Amniotic stem cell (primary cell): ENCODE measurements at regions not wholly inside any gene's neighbourhood (a gene's known extent, or its start where the extent isn't known, plus 50 kb on each side); places are given as distances from the start of the nearest gene placed in this dataset.
"Not testable (repeated sequence)": the region's sequence is repeated elsewhere in the genome, so short reads cannot be mapped to it uniquely, and the experiment has no call there.

Experiments
- DNase-seq: peaks from one replicate; lab custom pipeline; 2025; lab: John Stamatoyannopoulos, UW

DNA sequence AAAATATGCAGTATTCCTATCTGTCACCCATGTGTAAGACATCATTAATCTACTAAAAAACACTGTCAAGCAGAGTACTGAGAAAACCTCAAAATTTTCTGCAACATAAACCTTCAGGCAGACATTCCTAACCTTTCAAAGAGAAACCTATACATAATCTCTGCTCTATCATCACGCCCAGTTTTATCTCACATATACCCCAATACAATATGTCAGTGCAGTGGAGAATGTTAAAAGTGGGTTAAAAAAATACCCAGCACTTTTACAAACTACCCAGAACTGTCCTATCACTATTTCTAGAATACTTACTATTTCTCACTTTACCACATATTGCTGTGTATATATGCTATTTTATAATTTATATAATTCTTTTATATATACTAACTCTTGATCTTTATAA lies 922.0 kb upstream of the SORCS1 start:
- no peak for DNase-seq

DNA sequence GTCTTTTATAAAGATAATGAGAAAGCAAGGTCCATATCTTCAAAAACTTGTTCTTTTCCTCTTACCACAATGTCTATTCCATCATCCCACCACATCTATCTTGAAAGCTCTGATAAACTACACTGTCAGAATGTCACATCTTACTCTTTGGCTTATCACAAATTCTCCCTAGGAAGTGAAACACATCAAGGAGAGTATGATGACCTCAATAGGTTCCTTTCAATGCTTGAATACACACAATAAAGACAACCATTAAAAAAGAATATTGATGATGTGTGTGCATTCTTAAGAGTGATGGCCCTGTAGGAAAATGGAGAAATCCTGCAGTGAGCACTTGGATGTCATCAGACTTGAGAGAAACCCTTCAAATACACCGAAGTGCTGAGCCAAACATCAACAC lies 918.1 kb upstream of the SORCS1 start:
- DNase-seq = no peak

DNA sequence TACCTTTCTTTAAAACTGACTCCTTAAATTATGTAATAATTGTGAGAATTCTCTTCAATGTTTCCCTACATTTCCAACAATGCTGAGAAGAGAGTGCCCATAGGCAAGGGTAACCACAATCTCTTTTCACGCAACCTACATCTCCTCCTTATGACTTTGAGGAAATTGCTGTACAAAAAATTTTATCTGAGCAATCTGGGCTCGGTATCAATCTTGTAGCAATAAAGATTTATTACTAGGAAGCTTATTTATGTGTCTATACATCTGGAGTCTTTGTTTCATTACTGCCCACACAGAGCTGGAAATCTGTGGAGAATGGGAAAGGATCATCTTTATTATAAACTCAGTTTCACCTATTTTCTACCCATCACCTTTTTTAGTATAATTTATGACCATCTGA lies 913.8 kb upstream of the SORCS1 start:
- DNase-seq = no peak

DNA sequence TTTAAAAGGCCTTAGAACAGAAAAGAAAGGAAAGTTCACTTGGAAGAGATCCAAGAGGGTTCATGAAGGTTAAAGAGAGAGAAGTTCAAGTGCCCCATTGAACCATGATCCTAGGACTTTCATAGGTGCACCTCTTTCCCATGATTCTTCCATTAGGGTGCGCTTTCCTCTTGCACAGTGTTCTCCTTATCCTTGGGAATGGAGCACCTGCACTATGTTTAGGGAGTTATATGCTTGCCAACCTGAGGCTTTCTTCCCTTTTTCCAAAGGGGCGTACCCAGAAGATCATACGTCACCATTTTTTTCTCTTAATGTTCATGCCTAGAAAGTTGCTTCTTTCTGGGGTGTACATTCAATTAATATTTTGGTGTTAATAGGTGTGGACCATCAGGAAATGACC lies 908.0 kb upstream of the SORCS1 start:
- no peak for DNase-seq

DNA sequence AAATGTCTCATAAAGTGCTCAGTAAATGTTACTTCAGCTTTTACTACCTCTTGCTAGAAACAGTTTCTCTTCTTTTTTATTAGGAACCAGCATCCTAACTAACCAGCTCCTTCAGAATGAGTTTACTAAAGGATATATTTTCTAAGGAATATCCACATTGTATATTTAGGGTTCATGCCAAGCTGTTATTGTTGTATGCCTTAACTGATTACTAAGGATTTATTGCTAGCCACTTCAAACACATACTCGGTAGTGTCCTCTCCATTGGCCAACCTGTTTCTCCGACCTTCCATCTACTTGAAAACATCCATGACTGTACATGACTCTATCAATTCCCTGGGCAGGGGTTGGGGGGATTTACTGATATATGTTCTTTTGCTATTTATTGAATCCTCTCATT lies 906.3 kb upstream of the SORCS1 start:
- no peak for DNase-seq

DNA sequence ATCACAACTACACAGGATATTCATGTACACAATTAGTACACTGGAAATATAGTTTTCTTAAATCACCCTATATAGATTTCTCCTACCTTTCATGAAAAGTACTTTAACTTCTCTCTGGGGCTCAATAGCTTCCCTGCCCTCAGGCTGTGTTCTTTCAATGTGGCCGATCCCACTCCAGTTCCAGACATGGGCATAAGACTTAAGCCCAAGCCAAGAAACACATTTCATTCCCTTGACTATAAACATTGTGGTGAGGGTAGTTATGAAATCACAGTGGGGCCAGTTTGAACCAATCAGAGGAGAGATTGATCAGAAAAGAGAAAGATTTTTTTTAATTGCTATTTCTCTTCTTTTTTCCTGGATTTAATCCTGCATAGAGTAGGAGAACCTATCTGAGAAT lies 904.6 kb upstream of the SORCS1 start:
- DNase-seq = no peak

DNA sequence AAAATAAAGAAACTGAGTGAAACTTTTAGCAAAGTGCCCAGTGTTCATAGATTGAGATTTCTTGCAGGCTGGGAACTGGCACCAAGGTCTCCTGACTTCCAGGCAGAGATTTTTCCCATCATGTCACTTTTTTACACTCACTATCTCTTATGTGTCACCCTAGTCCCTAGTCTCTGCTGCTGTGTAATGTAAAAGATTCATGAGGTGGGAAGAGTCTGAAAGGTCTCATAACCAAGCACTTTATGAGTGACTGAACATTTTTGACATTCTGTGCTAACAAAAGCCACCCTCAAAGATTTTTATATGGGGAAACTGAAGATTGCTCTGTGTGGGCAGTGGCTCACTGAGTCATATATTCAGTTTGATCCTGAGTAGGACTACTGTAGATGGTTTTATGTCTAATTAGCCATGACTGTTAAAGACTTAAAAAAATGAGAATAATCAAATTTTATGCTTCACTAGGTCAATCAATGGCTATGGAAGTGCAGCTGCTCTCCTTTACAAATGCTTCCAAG lies 900.3 kb upstream of the SORCS1 start:
- no peak for DNase-seq

DNA sequence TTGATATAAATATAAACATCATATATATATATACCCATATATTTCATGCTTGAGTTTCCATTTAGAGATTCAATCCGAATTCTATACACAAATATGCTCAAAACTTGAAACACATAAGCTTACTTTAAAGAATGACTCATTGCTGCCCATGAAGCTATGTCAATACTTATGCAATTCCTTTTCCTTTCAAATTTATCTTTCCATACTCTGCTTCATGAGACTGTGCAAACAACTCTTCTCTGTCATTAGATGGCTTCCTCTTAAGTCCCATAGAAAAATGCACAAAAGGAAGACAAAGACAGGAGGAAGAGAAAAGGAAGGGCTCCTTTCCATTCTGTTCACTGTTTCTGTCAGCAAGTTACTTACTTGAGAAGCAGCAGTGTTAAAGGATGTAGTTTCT lies 895.7 kb upstream of the SORCS1 start:
- no peak for DNase-seq

DNA sequence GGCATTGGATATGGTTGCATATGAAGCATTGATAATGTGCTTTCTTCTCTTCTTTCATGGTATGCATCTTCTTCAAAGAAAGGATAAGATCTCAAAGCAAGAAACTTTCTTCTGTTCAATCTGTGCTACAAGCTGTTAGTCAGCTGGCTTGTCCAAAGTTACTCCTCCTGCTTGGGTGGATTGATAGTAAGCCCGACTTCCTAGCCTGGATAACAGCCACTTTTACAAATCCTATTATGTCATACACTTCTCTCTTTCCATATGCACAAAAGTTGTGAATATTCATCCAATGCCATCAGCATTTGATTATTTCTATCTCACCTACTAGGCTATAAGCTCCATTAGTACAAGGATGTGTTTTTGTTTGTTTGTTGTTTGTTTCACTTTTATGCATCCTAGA lies 891.0 kb upstream of the SORCS1 start:
- DNase-seq = no peak

DNA sequence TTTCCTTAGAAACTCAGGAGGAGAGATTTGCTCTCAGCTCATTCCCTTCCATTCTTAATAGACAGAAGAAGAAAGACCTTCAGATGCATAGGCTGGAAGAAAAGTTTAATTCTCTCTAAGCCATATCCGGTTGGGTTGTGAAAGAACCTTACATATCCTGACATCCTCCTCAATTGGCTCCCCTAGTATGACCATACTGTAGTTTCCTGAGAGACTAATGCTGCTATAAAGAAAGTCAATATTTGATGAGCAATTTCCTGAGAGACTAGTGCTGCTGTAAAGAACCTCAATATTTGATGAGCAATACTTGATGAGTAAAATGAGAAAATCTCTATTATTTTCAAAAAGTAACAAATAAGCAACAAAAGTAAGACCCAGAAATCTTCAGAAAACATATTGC lies 888.5 kb upstream of the SORCS1 start:
- no peak for DNase-seq

DNA sequence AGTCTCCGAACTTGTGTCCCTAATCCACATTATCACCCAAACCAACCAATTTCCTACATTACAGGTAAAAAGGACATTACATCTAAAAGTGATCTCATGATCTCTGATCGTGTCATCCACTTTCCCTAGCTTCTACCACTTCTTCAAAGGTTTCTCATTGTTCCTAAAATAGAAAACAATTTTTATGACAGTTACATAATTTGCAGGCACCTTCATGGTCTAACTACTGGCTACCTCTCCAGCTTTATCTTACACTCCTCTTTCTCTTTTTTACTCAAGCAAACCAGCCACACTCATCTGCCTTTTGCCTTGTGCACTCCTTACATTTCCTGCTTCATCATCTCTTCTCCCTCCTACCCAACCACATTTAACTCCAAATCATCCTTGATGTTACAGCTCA lies 886.7 kb upstream of the SORCS1 start:
- DNase-seq = no peak

DNA sequence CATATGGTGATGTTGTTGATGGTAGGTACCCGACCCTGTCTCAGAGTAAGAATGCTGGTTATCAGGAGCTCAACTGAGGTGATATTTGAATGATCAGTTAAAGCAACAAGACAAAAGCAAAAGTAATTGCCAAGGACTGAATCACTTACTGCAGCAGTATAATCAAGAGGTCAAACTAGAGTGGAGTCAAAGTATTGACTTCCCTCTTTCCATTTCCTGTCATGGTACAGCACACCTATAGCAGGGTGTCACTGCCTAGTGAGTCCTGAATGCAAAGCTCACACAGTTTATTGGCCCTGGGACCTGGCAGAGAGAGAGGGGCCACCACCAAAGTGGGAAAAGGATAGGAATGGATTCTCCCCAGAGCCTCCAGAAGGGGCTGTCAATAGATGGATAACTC lies 886.1 kb upstream of the SORCS1 start:
- DNase-seq = no peak

DNA sequence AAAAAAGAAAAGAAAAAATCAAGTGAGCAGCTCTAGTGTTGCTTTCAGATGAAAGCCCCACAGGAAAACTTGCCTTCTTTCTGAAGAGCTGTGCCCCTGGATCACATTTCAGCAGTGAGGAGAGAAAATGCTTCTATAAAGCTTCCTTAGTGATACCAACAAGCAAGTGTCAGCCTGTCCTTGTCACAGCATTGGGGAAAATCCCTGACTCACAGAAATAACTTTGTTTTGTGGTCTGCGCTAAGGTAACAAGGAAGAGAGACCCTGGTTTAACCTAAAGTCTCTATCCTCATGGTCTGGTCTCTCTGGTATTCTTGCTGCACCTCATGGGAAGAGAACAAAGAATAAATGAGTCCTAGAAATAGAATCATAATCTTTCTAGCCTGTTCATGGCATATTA lies 885.2 kb upstream of the SORCS1 start:
- DNase-seq = no peak

DNA sequence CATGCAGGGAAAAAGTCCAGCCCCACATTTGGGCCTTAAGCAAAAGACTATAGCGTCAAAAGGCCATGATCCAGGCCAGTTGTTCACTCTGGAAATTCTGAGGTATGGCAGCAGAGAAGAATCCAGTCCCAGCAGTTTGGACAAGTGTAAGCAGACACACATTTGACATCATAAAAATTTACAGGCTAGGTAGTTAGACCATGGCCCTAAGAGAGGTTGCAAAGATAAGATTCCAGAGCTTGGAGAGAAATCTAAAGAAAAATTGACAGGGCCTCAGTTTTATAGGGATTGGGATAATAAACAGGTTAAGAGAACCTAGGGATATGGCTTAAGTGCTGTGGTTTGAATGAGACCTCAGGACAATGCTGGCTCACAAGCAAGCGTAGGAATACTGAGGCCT lies 884.4 kb upstream of the SORCS1 start:
- no peak for DNase-seq

DNA sequence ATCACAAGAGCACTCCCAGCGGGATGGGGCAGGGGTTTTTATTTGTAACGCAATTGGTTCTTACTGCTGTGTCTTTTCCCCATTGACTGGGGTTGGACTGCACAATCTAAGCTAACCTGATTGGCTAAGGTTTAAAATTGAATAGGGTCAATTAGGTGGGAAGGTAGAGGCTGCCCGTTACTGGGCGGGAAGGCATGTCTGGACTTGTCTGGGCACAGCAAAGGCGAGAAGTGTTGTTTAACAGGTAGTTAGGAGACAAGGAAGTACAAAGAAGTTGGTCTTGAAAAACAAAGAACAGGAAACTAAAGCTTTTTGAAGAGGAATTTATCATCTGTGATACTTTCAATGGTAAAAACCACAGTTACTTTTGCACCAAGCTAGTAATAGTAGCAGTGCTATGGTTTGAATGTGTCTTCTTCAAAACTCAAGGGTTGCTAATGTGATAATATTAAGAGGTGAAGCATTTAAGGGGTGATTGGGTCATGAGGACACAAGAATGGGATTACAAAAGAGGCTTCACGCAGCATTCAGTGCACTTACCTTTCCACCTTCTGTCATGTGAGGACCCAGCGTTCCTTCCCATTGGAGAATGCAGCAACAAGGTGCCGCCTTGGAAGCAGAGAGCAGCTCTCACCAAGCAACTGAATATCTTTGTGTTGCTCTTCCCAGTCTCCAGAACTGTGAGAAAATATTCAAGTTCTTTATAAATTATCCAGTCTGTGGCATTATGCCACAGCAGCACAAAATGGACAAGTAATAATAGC lies 875.5 kb upstream of the SORCS1 start:
- DNase-seq = no peak

DNA sequence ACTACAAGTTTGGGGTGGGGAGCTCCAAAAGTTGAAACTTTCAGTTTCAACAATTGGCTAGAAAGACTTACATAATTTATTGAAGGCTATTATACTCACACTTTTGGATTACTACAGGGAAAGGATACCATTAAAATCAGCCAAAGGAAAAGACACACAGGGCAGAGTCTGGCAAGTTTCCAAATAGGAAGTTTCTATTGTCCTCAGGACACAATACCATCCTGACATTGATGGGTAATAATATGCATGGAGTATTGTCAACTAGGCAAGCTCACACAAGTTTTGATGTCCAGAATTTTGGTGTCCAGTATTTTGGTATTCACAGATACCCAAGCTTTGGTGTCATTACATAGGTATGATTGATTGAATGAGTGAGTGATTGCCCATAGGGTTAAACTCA lies 872.6 kb upstream of the SORCS1 start:
- DNase-seq = no peak

DNA sequence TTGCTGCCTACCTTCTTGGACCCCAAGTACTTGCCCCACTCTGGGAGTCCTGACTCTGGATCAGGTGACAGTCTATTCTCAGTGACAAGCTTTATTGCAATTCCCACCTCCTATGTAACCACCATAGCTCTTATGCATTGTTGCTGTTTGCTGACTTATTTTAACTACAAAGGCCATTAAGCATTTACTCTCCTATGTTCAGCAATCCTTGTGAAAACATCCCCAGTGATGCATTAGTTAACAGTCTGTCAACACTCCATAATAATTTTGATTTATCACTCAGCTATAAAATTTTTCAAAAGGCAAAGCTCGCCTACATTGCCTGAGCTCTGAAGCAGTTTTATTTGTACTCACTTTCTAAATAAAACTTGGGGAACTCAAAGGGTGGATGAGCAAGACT lies 871.8 kb upstream of the SORCS1 start:
- DNase-seq = no peak

DNA sequence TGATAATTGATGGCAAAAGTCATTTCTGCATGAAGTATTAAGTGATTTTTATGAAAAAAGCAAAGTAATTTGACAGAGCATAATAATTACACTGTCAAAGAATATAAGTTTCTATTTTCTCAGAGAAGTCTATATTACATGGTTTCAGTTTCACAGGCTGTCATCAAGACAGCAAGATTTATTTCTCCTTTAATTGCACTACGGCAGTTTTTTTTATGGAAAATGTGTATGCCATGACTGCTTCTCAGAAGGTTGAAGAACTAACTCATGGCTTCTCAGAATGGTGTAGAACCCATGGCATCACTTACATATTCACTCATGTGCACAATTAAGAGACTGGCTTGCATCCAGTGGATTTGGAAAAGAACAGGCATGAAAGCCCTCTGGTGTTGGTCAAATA lies 870.3 kb upstream of the SORCS1 start:
- DNase-seq = no peak

DNA sequence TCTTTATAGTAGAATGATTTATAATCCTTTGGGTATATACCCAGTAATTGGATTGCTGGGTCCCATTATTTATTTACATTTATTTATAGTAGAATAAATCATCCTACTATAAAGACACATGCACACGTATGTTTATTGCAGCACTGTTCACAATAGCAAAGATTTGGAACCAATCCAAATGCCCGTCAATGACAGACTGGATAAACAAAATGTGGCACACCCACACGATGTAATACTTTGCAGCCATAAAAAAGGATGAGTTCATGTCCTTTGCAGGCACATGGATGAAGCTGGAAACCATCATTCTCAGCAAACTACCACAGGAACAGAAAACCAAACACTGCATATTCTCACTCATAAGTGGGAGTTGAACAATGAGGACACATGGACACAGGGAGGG lies 869.0 kb upstream of the SORCS1 start:
- DNase-seq = not testable (repeated sequence)

DNA sequence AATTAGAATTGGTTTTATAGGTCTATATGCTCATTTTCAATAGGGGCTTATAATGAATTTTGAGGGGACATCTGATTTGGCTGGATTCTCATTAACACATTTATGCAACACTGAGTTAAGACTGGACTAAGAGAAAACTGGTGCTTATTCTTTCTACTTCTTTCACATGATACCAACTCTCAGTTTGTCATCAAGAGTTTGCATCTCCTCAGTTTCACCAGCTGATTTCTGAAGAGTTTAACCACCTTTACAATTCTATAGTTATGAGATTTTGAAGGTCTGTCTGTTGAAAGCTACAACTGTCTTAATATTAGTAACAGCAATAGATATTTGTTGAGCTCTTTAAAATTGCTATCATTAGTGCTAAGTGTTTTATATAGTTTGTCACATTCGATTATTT lies 867.0 kb upstream of the SORCS1 start:
- DNase-seq = no peak

DNA sequence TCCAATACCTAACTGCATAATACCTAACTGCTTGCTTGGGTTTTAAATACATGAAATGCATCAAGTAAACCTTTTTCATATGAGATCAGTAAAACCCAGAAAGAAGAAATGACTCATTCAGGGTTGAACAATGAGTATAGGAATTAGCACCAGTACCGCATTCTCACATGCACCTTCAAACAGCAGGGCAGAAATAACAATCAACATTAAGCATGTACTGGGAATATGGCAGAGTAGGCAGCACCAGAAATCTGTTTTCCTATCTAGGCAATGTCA lies 850.3 kb upstream of the SORCS1 start:
- no peak for DNase-seq

DNA sequence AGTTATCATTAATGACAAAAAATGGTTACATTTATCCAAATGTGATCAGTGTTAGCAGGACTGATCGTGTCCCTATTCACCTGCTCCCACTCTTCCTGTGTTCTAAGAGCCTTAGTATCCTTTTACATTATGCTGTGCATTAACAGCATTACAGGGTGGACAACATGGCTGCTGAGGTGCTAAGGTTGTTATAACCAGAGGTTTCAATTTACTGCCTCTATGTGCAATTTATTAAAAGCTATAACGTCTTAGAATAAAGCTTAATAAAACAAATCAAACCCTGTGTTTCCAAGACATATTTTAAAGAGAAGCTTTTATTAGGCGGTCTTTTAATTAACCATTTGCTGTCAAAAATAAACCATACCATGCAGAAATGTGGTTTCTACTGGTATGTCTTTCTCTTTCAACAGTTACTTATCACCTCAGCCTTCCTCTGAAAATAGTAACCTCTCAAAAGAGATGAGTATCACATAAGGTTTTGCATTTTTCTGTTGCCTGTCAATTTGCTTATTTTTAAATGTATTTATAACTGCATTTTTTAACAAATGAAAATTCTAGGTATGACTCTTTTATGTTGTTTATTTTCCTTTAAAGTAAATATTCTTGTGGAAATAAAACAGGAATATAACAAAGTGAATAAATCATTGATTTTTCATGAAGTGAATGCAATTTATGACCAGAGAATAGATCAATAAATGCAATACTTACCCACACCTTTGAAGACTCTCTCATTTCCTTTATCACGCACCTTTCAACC lies 849.8 kb upstream of the SORCS1 start:
- DNase-seq = no peak

DNA sequence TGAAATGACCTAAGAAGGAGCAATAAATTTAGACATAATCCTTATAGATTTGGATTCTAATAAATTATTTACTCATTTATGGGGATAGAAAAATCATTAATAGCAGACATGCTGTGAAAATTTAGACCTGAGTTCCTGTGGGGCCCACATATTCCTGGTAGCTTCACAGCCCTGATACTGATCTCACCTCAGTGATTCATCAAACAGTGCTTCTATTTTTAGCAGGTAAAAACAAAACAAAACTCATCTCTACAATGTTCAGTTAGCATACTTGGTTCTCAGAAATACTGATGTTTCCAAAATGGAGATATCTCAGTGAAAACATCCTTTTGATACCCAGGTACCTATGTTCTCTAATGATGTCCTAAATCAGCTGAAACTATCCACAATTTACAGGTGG lies 841.1 kb upstream of the SORCS1 start:
- DNase-seq = no peak

DNA sequence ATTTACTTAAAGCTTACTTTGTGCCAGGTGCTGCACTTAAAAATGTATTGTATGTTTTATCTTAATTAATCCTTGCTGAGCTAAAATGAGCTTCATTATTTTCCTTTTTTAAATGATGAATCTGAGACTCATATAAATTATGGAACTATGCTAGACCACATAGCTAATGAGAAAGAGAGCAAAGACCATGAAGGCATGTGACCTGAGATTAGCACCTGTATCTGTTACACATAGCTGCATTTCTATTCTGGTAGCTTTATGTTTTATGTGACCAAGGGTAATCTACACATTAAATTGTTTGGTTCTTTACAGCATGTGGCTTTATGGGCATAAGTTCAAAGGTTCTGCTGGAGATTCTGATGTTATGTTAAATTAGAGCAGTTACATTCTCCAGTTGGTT lies 839.1 kb upstream of the SORCS1 start:
- no peak for DNase-seq
